B cell (primary cell): ENCODE measurements at regions not wholly inside any gene's neighbourhood (a gene's known extent, or its start where the extent isn't known, plus 50 kb on each side); places are given as distances from the start of the nearest gene placed in this dataset.

Experiments
- ATAC-seq: fragments of 200-7000 bp; cut with Tn5 transposase; one replicate; pipeline ENCODE4 v1.10.0; 2021; ENCODE audit warnings: low read depth, mild to moderate bottlenecking, moderate number of reproducible peaks, moderate library complexity
- CTCF ChIA-PET: fragments of 350-600 bp; sonication (Branson Sonifier 250); formaldehyde crosslinking; loops from one replicate; lab custom pipeline; 2021; ENCODE audit warnings: antibody characterized with exemption, inconsistent platforms; lab: Charles Lee
- POLR2A ChIA-PET: fragments of 350-600 bp; sonication (Branson Sonifier 250); formaldehyde crosslinking; loops from one replicate; lab custom pipeline; 2021; ENCODE audit warnings: antibody characterized with exemption; lab: Charles Lee
- DNase-seq: peaks from one replicate; pipeline ENCODE4 v3.0.0; 2013
- H2AFZ ChIP-seq: 2 replicates; pipeline ENCODE4 v1.6.1; 2012; ENCODE audit warnings: mild to moderate bottlenecking, low read depth, low read length; ENCODE audit not compliant: insufficient read depth, poor library complexity, severe bottlenecking
- H3K27ac ChIP-seq, 2 donors: 1 replicate in 1 of 2; 2 replicates in 1 of 2; pipeline ENCODE4 v1.5.1; 2012 to 2013; ENCODE audit warnings: low read length in 2 of 2, mild to moderate bottlenecking in 2 of 2, moderate library complexity in 1 of 2
- H3K27me3 ChIP-seq, 4 experiments: fragments of 200-600 bp in 1 of 4; sonication (generic) in 1 of 4; replicated peaks in 1 of 4; 1 replicate in 2 of 4; 2 replicates in 2 of 4; pipeline versions ENCODE4 v1.6.1 to v1.7.0; 2013 to 2016; ENCODE audit warnings: low read length in 3 of 4, mild to moderate bottlenecking in 2 of 4, mixed read lengths in 1 of 4, moderate library complexity in 1 of 4; ENCODE audit not compliant: insufficient read depth in 4 of 4, control insufficient read depth in 3 of 4; ENCODE audit errors: control extremely low read depth in 1 of 4
- H3K36me3 ChIP-seq, 2 experiments: replicated peaks in 1 of 2; 1 replicate in 1 of 2; 2 replicates in 1 of 2; pipeline versions ENCODE4 v1.6.1 to v1.7.1; 2013; ENCODE audit warnings: low read length in 1 of 2; ENCODE audit not compliant: insufficient read depth in 2 of 2, control insufficient read depth in 1 of 2; ENCODE audit errors: control extremely low read depth in 1 of 2, extremely low read depth in 1 of 2
- H3K4me1 ChIP-seq, 2 donors: fragments of 200-600 bp in 1 of 2; sonication (generic) in 1 of 2; 1 replicate in 1 of 2; 2 replicates in 1 of 2; pipeline versions ENCODE4 v1.5.1 to v1.6.1; 2013 to 2017; ENCODE audit warnings: low read length in 2 of 2; ENCODE audit not compliant: control insufficient read depth in 2 of 2, insufficient read depth in 2 of 2
- H3K4me2 ChIP-seq: replicated peaks from 2 replicates; pipeline ENCODE3; 2012; ENCODE audit warnings: mild to moderate bottlenecking, low read depth, low read length; ENCODE audit not compliant: poor library complexity, severe bottlenecking
- H3K4me3 ChIP-seq, 5 experiments: fragments of 200-600 bp in 1 of 5; sonication (generic) in 1 of 5; 1 replicate in 3 of 5; 2 replicates in 2 of 5; pipeline versions ENCODE4 v1.5.1 to v1.7.0; 2011 to 2016; ENCODE audit warnings: low read length in 4 of 5, mild to moderate bottlenecking in 4 of 5, low read depth in 2 of 5, control low read depth in 1 of 5, moderate library complexity in 1 of 5; ENCODE audit not compliant: insufficient read depth in 1 of 5; ENCODE audit errors: control extremely low read depth in 1 of 5, extremely low read depth in 1 of 5
- H3K79me2 ChIP-seq: fragments of 200-600 bp; sonication (generic); one replicate; pipeline ENCODE4 v1.6.0; 2016; ENCODE audit warnings: low read length; ENCODE audit not compliant: control insufficient read depth, insufficient read depth
- H3K9ac ChIP-seq: fragments of 200-600 bp; sonication (generic); 2 replicates; pipeline ENCODE4 v1.6.1; 2017; ENCODE audit warnings: mild to moderate bottlenecking, low read length, moderate library complexity
- H3K9me3 ChIP-seq, 3 donors: one replicate each; pipeline versions ENCODE4 v1.6.1 to v1.7.1; 2013; ENCODE audit warnings: low read length in 2 of 3; ENCODE audit not compliant: control insufficient read depth in 2 of 3, insufficient read depth in 1 of 3; ENCODE audit errors: control extremely low read depth in 1 of 3
- H4K20me1 ChIP-seq: 2 replicates; pipeline ENCODE4 v1.6.0; 2012; ENCODE audit warnings: mild to moderate bottlenecking, low read length; ENCODE audit not compliant: insufficient read depth, control insufficient read depth, poor library complexity, severe bottlenecking
- H3K27ac Mint-ChIP-seq: one replicate; pipeline ENCODE4 v1.8.0; 2021; ENCODE audit warnings: mixed read lengths
- H3K27me3 Mint-ChIP-seq: one replicate; pipeline ENCODE4 v1.8.0; 2021; ENCODE audit warnings: mixed read lengths
- H3K4me1 Mint-ChIP-seq: one replicate; pipeline ENCODE4 v1.8.0; 2021; ENCODE audit warnings: mixed read lengths
- H3K4me3 Mint-ChIP-seq: one replicate; pipeline ENCODE4 v1.8.0; 2021; ENCODE audit warnings: mixed read lengths
- H3K9me3 Mint-ChIP-seq: one replicate; pipeline ENCODE4 v1.8.0; 2022; ENCODE audit warnings: mixed read lengths; ENCODE audit not compliant: insufficient read depth
- CTCF ChIP-seq: fragments of 200-600 bp; IDR thresholded peaks from one replicate; pipeline ENCODE4 v1.8.0; 2022; ENCODE audit warnings: antibody characterized with exemption, mild to moderate bottlenecking
- EZH2 ChIP-seq: IDR thresholded peaks from 2 replicates; pipeline ENCODE4 v1.6.1; 2012; ENCODE audit warnings: borderline replicate concordance, low read depth, mild to moderate bottlenecking, moderate library complexity, low read length; ENCODE audit not compliant: insufficient read depth, poor library complexity, severe bottlenecking
- WGBS: methylation state at CpG from one replicate; pipeline ENCODE4 v1.1.5; 2013; ENCODE audit warnings: missing lambda C conversion rate; ENCODE audit not compliant: insufficient coverage; 5-methylcytosine and 5-hydroxymethylcytosine counted together
- intact Hi-C: fragments of 100-400 bp; cut with micrococcal nuclease; formaldehyde crosslinking; loops from one replicate; pipeline ENCODE4 v1.10.0; 2022

- TF ChIP-seq CTCF: no peak
- no peak for TF ChIP-seq EZH2
- H3K4me3 ChIP-seq: no peak overlapping the region
- no peaks in the 10 kb centered on the region for H3K4me1 ChIP-seq
- no peaks in the 10 kb centered on the region for H3K36me3 ChIP-seq
- H3K9ac ChIP-seq: no peak overlapping the region
- no peaks in the 10 kb centered on the region for H4K20me1 ChIP-seq
- no peak overlapping the region for H3K4me2 ChIP-seq
- H3K9me3 ChIP-seq: peaks cover 0 to 3% (median 0%) of the 10 kb centered on the region in 3 donors
- Mint-ChIP-seq H3K4me1 (no peaks in the 10 kb centered on the region), H3K9me3 (no peaks in the 10 kb centered on the region), H3K4me3 (no peak overlapping the region), H3K27me3 (peaks cover 4% of the 10 kb centered on the region), H3K27ac (no peak overlapping the region)
- intact Hi-C loops: no loop called here
- DNase-seq: no peak
- H3K79me2 ChIP-seq: no peaks in the 10 kb centered on the region
- peaks cover 0 to 5% (median 0%) of the 10 kb centered on the region in 4 experiments for H3K27me3 ChIP-seq
- no peak for ATAC-seq
- POLR2A ChIA-PET: no interaction called here
- 84% methylated on average over 2 of the region's 4 CpGs for whole genome bisulfite sequencing
- no peak overlapping the region for H2AFZ ChIP-seq
- CTCF ChIA-PET: interaction anchor here (0.7 kb wide), 1 partner anchor 1570 kb away, joined by 3 read pairs; no protein-coding TSS in a partner anchor
- H3K27ac ChIP-seq: no peak overlapping the region
Measured at GRCh38 chr16:73915935-73916334, 380.7 kb upstream of the PSMD7 start.

GRCh38 chr16:73915140-73915539 lies 381.5 kb upstream of the PSMD7 start:
- TF ChIP-seq EZH2: no peak
- no peak for TF ChIP-seq CTCF

More at GRCh38 chr16:73915140-73915539, 381.5 kb upstream of the PSMD7 start:
- Histone ChIP-seq H3K79me2 (no peaks in the 10 kb centered on the region), H3K4me3 (no peak overlapping the region), H3K9me3 (no peaks in the 10 kb centered on the region), H3K4me1 (no peaks in the 10 kb centered on the region), H4K20me1 (no peaks in the 10 kb centered on the region), H3K27ac (no peak overlapping the region), H3K36me3 (no peaks in the 10 kb centered on the region), H3K4me2 (no peak overlapping the region), H2AFZ (no peak overlapping the region), H3K27me3 (peaks cover 0 to 5% (median 0%) of the 10 kb centered on the region in 4 experiments), H3K9ac (no peak overlapping the region)
- Mint-ChIP-seq H3K27ac (no peak overlapping the region), H3K9me3 (no peaks in the 10 kb centered on the region), H3K4me3 (no peak overlapping the region), H3K27me3 (peaks cover 4% of the 10 kb centered on the region), H3K4me1 (no peaks in the 10 kb centered on the region)
- 100% methylated on average over 1 of the region's 5 CpGs for WGBS
- no peak for ATAC-seq
- DNase-seq: no peak
- ChIA-PET CTCF (no interaction called here), POLR2A (no interaction called here)
- intact Hi-C loops: no loop called here
